ENCODE measurements at regions not wholly inside any gene's neighbourhood (a gene's known extent, or its start where the extent isn't known, plus 50 kb on each side); places are given as distances from the start of the nearest gene placed in this dataset.

GRCh38 chr16:82404586-82405315 lies 222.0 kb upstream of the CDH13 start:
- no peak for DNase-seq

- no peak for DNase-seq
These were observed 224.0 kb upstream of the CDH13 start for GRCh38 chr16:82402665-82403218.

GRCh38 chr16:82400046-82400445 lies 226.7 kb upstream of the CDH13 start:
- DNase-seq = no peak

DNA sequence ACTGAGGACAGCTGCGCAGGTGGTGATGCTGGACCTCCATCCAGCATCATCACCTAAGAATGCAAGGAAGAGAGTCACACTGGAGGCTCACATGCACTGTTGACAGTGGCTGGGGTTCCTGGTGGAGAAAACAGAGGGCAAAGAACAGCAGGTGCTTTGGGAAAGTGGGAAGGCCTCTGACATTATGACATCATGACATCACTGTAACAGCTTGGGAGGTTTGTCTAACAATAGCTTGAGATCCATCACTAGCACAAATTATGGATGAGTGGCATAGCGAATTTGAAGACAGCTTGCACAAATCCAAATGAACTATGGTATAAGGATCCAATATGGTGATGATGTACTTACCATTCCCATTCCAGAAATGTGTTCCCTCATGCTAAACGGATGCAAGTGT lies 226.5 kb upstream of the MPHOSPH6 start:
- no peak for DNase-seq

DNA sequence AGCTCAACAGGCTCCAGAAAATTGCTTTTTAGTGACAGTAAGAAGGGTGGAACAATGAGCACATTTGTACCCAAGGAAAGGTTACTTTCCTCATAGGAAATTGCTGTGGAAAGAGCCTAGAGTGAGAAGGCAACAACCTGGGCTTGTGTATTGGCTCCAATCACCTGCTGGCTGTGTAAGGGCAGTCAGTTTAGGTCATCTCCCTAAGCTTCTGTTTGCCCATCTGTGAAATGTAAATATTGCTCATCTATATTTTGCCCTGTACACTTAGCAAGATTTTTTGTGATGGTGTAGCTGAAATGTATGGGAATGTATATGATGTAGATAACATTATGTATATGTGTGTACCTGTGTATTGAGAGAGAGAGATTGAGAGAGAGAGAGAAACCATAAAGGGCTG lies 225.2 kb upstream of the MPHOSPH6 start:
- DNase-seq = no peak

- no peak for DNase-seq
These were observed 221.7 kb upstream of the MPHOSPH6 start for GRCh38 chr16:82391690-82392089.

- DNase-seq = no peak
These were observed 220.1 kb upstream of the MPHOSPH6 start for GRCh38 chr16:82389956-82390650.

DNA sequence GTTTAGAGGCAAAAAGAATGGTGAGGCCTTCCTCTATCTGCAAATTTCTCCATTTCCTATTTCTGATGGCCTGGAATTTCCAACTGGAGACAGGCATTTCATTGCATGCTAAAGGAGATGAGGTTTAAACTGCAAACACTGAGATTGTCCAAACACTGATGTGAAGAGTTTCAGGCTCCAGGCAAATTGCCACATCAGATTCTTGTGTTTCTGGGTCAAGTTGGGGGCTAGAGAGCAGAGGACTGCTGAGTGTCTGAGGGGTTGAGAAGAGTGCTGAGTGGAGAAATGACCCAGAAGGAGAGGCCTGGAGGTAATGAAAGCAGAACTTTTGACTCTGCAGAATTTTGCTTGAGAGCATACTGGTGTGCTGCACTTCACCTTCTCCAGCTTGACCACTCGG lies 216.7 kb upstream of the MPHOSPH6 start:
- no peak for DNase-seq

DNA sequence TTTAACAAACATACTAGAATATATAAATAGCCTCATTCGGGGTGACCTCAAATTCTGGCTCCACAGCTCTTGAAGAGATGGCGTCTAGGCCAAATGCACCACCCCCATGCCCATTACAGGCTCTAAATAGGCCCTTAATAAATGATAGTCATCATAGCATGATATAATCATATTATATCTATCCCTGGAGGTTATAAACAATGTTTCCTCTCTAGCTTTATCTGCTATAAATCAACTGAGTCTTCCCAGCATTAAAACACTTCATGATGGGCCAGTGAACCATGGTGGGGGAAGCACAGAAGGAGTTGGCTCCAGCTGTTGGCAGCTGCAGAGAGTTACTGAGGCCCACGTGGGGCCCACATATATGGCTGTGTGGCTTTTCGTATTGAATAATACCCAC lies 214.9 kb upstream of the MPHOSPH6 start:
- DNase-seq = no peak

DNA sequence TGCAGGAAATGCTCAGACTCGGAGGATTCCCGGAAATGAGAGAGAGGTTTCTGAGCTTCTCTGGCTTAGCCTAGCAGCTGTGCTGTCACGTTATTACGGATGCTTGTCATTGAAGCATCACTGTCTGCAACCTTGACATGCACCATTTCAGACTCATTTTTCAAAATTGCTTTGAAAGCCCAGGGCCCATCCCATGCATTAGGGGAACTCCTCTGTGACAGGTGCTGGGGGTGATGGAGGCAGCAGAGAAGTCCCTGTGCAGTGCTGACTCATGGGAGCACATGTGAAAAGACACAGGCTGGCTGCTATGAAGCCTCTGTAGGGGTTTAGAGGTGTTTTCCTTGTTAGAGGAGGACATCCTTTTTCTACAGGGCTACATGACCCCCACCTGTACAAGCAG lies 214.0 kb upstream of the MPHOSPH6 start:
- no peak for DNase-seq

- no peak for DNase-seq
These were observed 212.5 kb upstream of the MPHOSPH6 start for GRCh38 chr16:82382521-82382920.

GRCh38 chr16:82379551-82379950 lies 209.5 kb upstream of the MPHOSPH6 start:
- no peak for DNase-seq

DNA sequence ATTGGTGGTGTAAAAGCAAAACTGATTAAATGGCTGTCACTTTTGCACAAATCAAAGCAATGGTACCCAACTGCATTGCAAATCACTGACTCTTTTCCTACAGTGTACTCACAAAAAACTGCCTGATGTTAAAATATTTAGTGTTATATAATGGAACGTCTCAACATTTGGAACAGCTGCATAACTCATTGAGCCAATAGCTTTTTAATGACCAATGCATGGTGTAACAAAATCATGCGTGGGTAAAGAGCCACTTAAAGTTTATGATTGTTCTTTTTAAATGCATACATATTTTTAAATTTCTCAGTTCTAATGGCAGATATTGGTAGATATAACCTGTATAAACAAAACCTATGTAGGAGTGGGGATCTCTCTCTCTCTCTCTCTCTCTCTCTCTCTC lies 204.0 kb upstream of the MPHOSPH6 start:
- DNase-seq = no peak

DNA sequence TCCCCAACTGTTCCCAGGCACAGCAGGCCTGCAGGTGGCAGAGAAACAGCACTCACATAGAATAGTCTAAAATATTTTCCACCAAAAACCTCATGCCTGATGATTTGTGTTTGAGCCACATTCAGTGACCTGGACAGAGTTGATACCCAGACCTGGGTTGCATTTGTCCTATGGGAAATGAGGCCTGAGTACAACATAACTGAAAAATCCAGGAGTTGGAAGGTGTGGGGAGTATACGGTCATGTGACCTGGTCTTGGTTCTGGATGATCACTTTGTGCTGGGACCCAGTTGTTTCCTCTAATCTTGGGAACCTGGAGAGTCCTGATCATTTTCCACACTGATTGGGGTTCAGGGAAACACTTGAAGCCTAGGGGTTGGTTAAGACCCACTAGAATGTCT lies 200.3 kb upstream of the MPHOSPH6 start:
- no peak for DNase-seq

DNA sequence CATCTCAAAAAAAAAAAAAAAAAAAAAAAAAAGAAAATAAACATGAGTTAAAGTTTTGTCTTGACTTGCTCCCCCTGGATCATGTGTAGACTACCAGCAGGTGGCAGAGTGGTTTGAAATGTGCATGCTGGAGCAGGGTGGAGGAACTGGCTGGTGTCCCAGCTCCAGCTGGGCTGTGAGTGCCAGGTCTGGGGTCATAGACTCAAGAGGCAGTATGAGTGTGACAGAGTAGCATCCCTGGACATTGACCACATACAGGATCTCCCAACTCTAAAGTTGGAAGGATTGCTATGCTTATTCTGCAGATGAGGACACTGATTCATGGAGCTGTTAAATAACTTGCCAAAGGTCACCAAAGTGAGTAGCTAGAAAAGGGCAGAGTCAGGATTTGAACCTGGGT lies 198.0 kb upstream of the MPHOSPH6 start:
- DNase-seq = no peak

GRCh38 chr16:82366462-82366861 lies 196.4 kb upstream of the MPHOSPH6 start:
- DNase-seq = no peak

DNA sequence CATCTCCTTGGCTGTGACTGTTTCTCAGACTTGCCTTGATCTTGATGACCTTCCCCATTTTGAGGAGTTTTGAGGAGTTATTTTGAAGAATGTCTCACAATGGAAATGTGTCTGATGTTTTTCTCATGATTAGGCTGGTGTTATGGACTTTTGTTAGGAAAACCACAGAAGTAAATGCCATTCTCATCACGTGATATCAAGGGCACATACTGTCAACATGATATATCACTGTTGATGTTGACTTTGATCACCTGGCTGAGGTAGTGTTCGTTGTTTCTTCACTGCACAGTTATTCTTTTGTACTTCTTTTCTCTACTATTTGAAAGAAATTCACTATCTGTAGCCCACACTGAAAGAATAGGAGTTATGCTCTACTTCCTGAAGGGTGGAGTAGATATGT lies 194.7 kb upstream of the MPHOSPH6 start:
- no peak for DNase-seq

DNA sequence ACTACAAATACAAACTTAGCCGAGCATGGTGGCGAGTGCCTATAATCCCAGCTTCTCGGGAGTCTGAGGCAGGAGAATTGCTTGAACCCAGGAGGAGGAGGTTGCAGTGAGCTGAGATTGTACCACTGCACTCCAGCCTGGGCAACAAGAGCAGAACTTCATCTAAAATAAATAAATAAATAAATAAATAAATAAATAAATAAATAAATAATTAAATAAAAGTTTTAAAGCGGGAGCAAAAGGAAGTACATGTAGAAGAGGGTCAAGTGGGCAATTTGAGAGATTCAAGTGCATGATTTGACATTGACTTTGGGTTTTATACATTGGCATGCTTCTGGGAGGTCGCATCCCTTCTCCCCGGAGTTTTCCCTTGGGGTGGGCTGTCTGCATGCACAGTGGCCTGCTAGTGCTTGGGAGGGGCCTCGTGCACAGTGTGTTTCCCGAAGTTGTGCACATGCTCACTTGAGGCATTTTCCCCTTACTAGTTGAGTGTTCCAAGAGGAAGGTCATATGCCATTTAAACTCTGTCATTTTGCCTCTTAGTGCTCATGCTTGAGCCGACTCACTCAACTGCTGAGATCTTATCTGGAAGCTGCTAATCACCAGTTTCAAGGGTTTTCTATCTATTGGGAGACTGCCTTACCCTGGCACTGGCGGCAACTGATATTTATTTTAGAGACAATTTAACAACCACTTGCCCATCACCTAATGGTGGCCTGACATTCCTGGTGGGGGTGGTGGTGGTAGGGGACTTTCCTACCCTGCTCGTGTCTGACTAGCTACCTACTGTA lies 193.2 kb upstream of the MPHOSPH6 start:
- no peak for DNase-seq

- DNase-seq = no peak
These were observed 191.9 kb upstream of the MPHOSPH6 start for GRCh38 chr16:82361885-82362284.

GRCh38 chr16:82360024-82360783 lies 190.2 kb upstream of the MPHOSPH6 start:
- no peak for DNase-seq

DNA sequence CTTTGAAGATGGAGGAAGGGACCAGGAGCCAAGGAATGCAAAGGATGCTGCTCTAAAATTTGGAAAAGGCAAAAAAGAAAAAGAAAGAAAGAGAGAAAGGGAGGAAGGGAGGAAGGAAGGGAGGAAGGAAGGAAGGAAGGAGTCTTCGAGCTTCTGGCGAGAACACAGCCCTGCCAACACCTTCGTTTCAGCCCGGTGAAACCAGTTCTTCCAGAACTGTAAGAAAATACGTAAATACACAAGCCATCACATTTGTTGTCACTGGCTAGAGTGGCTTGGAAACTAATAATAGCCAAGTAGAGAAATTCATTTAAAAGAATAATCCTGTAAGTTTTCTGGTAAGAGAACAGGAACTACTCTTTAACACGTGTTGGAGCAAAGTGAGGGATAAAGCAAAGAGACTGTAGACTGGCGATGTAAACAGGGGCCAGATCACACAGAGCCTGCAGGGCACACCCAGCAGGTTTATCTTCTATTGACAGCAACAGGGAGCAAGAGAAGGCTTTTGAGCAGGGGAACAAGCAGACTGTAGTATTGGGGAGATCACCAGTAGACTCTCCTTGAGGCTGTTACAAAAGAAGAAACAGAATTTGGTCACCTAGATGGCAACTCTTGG lies 188.7 kb upstream of the MPHOSPH6 start:
- no peak for DNase-seq

DNA sequence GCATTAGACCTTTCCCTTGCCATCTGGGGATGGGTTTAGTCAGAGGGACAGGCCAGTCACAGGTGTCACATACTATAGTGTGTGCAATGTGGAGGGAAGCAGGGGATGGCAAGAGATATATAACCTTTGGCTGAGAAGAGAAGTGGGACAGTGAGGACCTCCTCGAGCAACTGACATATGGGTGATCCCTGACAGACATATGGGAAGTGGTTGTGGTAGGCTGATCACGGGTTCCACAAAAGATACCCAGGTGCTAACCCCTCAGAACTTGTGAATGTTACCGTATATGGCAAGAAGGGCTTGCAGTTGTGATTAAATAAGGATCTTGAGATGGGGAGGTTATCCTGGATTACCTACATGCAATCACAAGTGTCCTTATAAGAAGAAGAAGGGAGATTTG lies 188.1 kb upstream of the MPHOSPH6 start:
- DNase-seq = no peak

Measured in activated T-cell treated with anti-CD3 and anti-CD28 coated beads for 4 hours (primary cell).